Naive B cell (primary cell): ENCODE measurements at regions not wholly inside any gene's neighbourhood (a gene's known extent, or its start where the extent isn't known, plus 50 kb on each side); places are given as distances from the start of the nearest gene placed in this dataset.

Source experiments
- ATAC-seq, 2 donors: fragments of 150-1000 bp; cut with Tn5 transposase; 2 replicates each; pipeline ENCODE4 v1.10.0; 2021; ENCODE audit warnings: low read depth in 2 of 2, mild to moderate bottlenecking in 2 of 2, moderate library complexity in 2 of 2
- DNase-seq: peaks from one replicate; pipeline ENCODE4 v3.0.0; 2022
- H3K27ac Mint-ChIP-seq, 6 donors: one replicate each; pipeline ENCODE4 v1.8.0; 2020 to 2022; ENCODE audit warnings: mild to moderate bottlenecking in 6 of 6, mixed read lengths in 6 of 6, moderate library complexity in 5 of 6, inconsistent platforms in 2 of 6
- H3K27me3 Mint-ChIP-seq, 3 donors: one replicate each; pipeline ENCODE4 v1.8.0; 2021 to 2022; ENCODE audit warnings: mixed read lengths in 3 of 3, mild to moderate bottlenecking in 1 of 3
- H3K36me3 Mint-ChIP-seq, 2 donors: one replicate each; pipeline ENCODE4 v1.8.0; 2020 to 2022; ENCODE audit warnings: mixed read lengths in 2 of 2, inconsistent platforms in 1 of 2, mild to moderate bottlenecking in 1 of 2
- H3K4me1 Mint-ChIP-seq, 3 donors: one replicate each; pipeline ENCODE4 v1.8.0; 2020 to 2022; ENCODE audit warnings: mixed read lengths in 3 of 3, inconsistent platforms in 1 of 3, mild to moderate bottlenecking in 1 of 3, moderate library complexity in 1 of 3
- H3K4me3 Mint-ChIP-seq, 8 donors: one replicate each; pipeline ENCODE4 v1.8.0; 2020 to 2022; ENCODE audit warnings: mild to moderate bottlenecking in 8 of 8, mixed read lengths in 8 of 8, moderate library complexity in 8 of 8, inconsistent platforms in 2 of 8
- H3K9me3 Mint-ChIP-seq, 7 donors: one replicate each; pipeline ENCODE4 v1.8.0; 2020 to 2022; ENCODE audit warnings: mixed read lengths in 7 of 7, mild to moderate bottlenecking in 5 of 7, inconsistent platforms in 2 of 7, moderate library complexity in 1 of 7

DNA sequence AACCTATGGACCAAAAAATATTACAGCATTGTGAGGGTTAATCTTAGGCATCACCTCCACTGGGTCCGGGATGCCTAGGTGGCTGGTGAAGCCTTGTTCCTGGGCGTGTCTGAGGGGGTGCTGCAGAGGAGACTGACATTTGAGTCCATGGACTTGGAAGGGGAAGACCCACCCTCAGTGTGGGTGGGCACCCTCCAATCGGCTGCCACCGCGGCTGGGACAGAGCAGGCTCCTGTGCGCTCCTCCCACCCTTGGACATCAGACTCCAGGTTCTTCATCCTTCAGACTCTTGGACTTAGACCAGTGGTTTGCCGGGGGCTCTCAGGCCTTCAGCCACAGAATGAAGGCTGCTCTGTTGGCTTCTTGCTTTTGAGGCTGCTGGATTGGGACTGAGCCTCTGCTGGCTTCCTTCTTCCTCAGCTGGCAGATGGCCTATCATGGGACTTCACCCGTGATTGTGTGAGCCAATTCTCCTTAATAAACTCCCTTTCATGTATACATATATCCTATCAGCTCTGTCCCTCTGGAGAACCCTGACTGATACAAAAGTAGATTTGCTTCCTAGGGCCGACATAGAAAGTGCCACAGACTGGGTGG lies 113.1 kb downstream of the TTLL2 start:
- Mint-ChIP-seq H3K27me3 (peaks cover 8 to 20% (median 19%) of the 10 kb centered on the region in 3 donors), H3K27ac (no peak overlapping the region), H3K36me3 (no peaks in the 10 kb centered on the region), H3K9me3 (peaks cover 0 to 5% (median 0%) of the 10 kb centered on the region in 7 donors), H3K4me3 (no peak overlapping the region), H3K4me1 (no peaks in the 10 kb centered on the region)
- no peak for DNase-seq
- ATAC-seq: no peak

- Mint-ChIP-seq H3K4me3 (no peak overlapping the region), H3K4me1 (no peaks in the 10 kb centered on the region), H3K27me3 (peaks cover 8 to 20% (median 19%) of the 10 kb centered on the region in 3 donors), H3K27ac (no peak overlapping the region), H3K9me3 (peaks cover 0 to 5% (median 0%) of the 10 kb centered on the region in 7 donors), H3K36me3 (no peaks in the 10 kb centered on the region)
- no peak for ATAC-seq
- DNase-seq: no peak
Measured at GRCh38 chr6:167441715-167442206, 116.9 kb downstream of the TTLL2 start.

GRCh38 chr6:167442245-167442644 lies 117.4 kb downstream of the TTLL2 start:
- no peak overlapping the region for H3K4me3 Mint-ChIP-seq
- ATAC-seq (no peak), DNase-seq (no peak)
- H3K27me3 Mint-ChIP-seq: peaks cover 8 to 19% (median 18%) of the 10 kb centered on the region in 3 donors
- no peak overlapping the region for H3K27ac Mint-ChIP-seq
- H3K36me3 Mint-ChIP-seq: no peaks in the 10 kb centered on the region
- no peaks in the 10 kb centered on the region for H3K4me1 Mint-ChIP-seq
- H3K9me3 Mint-ChIP-seq: peaks cover 0 to 2% (median 0%) of the 10 kb centered on the region in 7 donors

DNA sequence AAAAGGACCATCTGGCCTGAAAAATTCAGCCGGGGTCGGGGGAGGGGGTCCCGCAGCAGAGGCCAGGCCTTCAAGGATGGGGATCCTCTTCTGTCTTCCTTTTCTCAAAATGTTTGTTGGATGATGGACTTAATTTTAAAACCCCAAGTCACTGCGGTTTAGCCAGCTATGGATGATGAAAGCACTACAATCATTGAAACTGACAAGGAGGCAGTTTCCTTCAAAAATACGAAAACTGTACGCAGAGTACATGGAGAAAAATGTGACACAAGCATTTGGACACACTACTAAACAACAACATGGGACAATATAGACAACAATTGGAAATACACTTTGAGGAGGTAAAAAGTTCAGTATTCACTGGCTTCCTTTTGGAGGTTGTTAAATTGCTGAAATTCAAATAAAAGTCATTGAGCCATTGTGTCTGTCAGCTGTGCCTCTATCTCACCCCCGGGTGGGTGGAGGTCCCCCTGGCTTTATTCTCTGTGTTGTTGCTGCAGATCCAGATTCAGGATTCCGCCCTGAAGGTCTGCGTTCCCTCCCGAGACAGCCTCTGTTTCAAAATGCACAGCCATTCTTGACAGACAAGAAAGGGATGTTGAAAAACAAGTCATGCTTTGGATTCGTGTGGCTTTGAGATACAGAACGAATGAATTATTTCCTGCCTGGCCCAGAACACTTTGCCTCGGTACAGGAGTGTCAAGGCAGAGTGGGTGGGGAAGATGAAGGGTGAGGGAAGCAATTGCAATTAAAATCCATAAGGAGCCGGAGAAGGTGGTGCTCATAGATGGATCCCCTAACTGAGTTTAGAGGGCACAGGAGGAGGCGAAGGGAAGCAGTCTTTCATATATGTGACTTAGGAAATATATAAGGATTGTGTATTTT lies 118.2 kb downstream of the TTLL2 start:
- H3K9me3 Mint-ChIP-seq: peaks cover 0 to 2% (median 0%) of the 10 kb centered on the region in 7 donors
- H3K4me1 Mint-ChIP-seq: no peaks in the 10 kb centered on the region
- H3K4me3 Mint-ChIP-seq: no peak overlapping the region
- H3K27me3 Mint-ChIP-seq: peaks cover 8 to 19% (median 17%) of the 10 kb centered on the region in 3 donors
- no peaks in the 10 kb centered on the region for H3K36me3 Mint-ChIP-seq
- no peak overlapping the region for H3K27ac Mint-ChIP-seq
- ATAC-seq (no peak), DNase-seq (no peak)

GRCh38 chr6:167444602-167445346 lies 119.9 kb downstream of the TTLL2 start:
- Mint-ChIP-seq H3K36me3 (no peaks in the 10 kb centered on the region), H3K27me3 (peaks cover 0 to 9% (median 2%) of the 10 kb centered on the region in 3 donors)

DNA sequence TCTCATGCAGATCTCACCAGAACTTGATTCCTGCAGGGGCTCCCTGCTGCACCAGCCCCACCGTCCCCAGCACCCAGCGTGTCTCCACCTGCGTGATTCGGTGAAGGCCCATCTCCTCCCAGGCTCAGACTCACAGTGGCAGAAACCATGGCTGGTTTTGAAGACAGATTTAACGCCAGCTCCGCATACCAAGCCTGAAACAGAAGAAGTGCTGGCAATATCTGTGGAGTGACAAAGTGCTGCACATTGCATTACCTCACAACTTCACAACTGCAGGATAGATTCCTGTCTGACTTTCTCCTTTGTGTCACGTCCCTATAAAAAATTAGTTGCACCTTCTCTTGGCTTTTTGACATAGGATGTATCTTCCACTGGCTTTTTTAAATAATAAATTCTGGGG lies 120.7 kb downstream of the TTLL2 start:
- Mint-ChIP-seq H3K36me3 (no peaks in the 10 kb centered on the region), H3K9me3 (peaks cover 0 to 2% (median 0%) of the 10 kb centered on the region in 7 donors), H3K27me3 (peaks cover 0 to 9% (median 0%) of the 10 kb centered on the region in 3 donors), H3K27ac (no peak overlapping the region), H3K4me3 (peak overlapping the region in 2 of 8 donors; percentile 27 to 34), H3K4me1 (no peaks in the 10 kb centered on the region)
- ATAC-seq (no peak), DNase-seq (no peak)

More at GRCh38 chr6:167444602-167445346, 119.9 kb downstream of the TTLL2 start:
- ATAC-seq (no peak), DNase-seq (no peak)
- no peak overlapping the region for H3K27ac Mint-ChIP-seq
- H3K4me3 Mint-ChIP-seq: no peak overlapping the region
- H3K9me3 Mint-ChIP-seq: peaks cover 0 to 2% (median 0%) of the 10 kb centered on the region in 7 donors
- H3K4me1 Mint-ChIP-seq: no peaks in the 10 kb centered on the region

- DNase-seq: no peak
- no peak overlapping the region for H3K4me3 Mint-ChIP-seq
- no peaks in the 10 kb centered on the region for H3K36me3 Mint-ChIP-seq
- no peak for ATAC-seq
- H3K4me1 Mint-ChIP-seq: no peaks in the 10 kb centered on the region
- H3K27ac Mint-ChIP-seq: no peak overlapping the region
- H3K9me3 Mint-ChIP-seq: peaks cover 0 to 2% (median 0%) of the 10 kb centered on the region in 7 donors
- peaks cover 0 to 9% (median 0%) of the 10 kb centered on the region in 3 donors for H3K27me3 Mint-ChIP-seq
Measured at GRCh38 chr6:167446046-167446445, 121.2 kb downstream of the TTLL2 start.

DNA sequence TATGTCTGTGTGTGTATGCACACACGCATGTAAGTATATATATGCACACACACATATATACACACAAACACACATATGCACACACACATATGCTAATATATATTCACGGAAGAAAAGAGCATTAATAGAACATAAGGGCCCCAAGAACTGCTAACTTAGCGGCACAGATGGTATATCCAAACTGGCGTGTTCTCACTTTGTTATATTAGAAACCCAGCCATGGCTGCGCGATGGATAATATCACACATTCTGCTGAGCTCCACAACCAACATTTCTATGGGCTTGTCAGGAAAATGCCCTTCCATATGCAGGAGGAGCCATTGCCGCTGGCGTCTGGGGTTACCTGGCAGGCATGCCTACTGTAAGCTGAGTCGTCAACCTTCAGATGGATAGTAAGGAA lies 122.1 kb downstream of the TTLL2 start:
- Mint-ChIP-seq H3K4me1 (no peaks in the 10 kb centered on the region), H3K36me3 (no peaks in the 10 kb centered on the region), H3K9me3 (peaks cover 0 to 2% (median 0%) of the 10 kb centered on the region in 7 donors), H3K27me3 (peaks cover 0 to 7% (median 0%) of the 10 kb centered on the region in 3 donors), H3K4me3 (no peak overlapping the region), H3K27ac (no peak overlapping the region)
- ATAC-seq (no peak), DNase-seq (no peak)

DNA sequence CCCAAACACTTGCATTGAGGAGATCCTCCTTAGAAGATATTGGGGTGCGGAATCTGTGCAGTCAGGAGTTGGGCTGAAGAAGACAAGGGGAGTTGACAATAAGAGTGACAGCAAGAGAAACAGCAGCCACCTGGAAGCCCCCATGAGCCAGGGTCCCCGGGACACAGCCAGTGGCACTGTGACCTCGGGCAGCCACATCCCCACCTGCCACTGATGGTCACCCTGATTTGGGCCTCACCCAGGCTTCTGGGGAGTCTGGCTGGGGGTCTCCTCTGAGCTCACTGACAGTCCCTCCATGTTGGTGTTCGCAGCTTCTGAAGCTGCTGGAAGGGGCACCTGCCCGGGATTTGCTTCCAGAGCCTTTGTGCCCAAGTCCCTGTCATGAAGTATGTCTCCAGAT lies 123.5 kb downstream of the TTLL2 start:
- no peak overlapping the region for H3K27ac Mint-ChIP-seq
- no peaks in the 10 kb centered on the region for H3K4me1 Mint-ChIP-seq
- DNase-seq (no peak), ATAC-seq (no peak)
- H3K27me3 Mint-ChIP-seq: peaks cover 0 to 5% (median 0%) of the 10 kb centered on the region in 3 donors
- H3K36me3 Mint-ChIP-seq: no peaks in the 10 kb centered on the region
- no peak overlapping the region for H3K4me3 Mint-ChIP-seq
- H3K9me3 Mint-ChIP-seq: peaks cover 0 to 2% (median 0%) of the 10 kb centered on the region in 7 donors

DNA sequence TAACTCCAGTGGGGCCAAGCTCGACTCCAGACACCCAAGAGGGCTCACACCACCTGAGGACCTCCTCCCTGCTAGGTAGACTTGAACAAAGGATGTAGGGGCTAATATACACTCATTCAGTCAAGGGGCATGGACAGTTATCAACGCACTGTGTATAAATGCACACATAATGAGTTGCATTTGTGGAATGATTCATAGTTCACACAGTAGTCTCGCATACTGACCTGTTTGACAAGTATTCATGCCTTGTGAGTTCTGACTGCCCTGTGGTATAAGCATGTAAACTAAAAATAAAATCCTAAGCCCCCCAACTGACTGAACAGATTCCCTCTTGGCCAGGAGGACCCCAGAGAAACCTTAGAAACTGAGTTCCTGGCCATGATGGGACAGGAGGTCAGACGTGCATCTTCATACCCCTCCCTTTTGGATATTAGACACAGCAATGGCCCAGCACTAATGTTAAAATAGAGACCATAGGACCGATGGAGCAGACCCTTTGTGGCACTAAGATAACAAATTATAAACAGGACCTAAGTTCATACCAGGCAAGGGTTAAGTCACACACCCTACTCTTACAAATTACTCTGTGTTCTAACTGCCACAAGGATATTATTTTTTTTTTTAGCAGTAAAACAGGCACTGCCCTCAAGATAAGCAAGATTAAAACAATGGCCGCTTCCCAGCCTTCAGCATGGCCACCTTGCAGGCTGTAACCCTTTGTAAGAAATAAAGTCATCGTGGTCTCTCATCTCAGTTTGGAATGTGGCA lies 124.4 kb downstream of the TTLL2 start:
- no peak overlapping the region for H3K27ac Mint-ChIP-seq
- ATAC-seq (no peak), DNase-seq (no peak)
- H3K4me1 Mint-ChIP-seq: no peaks in the 10 kb centered on the region
- H3K4me3 Mint-ChIP-seq: no peak overlapping the region
- no peaks in the 10 kb centered on the region for H3K9me3 Mint-ChIP-seq
- H3K27me3 Mint-ChIP-seq: peaks cover 0 to 5% (median 0%) of the 10 kb centered on the region in 3 donors
- no peaks in the 10 kb centered on the region for H3K36me3 Mint-ChIP-seq

DNA sequence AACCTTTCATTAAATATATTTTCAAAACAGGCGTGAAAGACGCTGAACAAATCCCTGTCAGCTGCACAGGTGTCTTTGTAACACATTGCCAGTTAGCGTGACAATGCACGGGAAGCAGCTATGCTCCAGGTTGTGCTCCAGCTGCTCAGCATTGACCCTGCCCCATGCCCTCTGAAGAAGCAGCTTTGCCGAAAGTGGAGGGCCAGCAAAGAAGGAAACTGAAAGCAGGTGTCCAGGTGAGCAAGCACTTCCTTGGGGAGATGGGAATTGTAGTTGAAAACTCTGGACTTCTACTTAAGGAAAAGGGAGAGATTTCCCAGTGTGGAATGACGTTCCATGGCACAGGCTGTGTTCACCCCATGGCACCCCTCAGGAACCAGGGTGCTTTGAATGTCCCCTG lies 125.7 kb downstream of the TTLL2 start:
- Mint-ChIP-seq H3K27ac (no peak overlapping the region), H3K27me3 (peaks cover 0 to 5% (median 0%) of the 10 kb centered on the region in 3 donors), H3K36me3 (no peaks in the 10 kb centered on the region), H3K4me3 (no peak overlapping the region), H3K4me1 (no peaks in the 10 kb centered on the region), H3K9me3 (no peaks in the 10 kb centered on the region)
- ATAC-seq: no peak
- DNase-seq: no peak

GRCh38 chr6:167452338-167453081 lies 127.6 kb downstream of the TTLL2 start:
- no peak for ATAC-seq
- no peak overlapping the region for H3K27ac Mint-ChIP-seq

More at GRCh38 chr6:167452338-167453081, 127.6 kb downstream of the TTLL2 start:
- H3K4me3 Mint-ChIP-seq: no peak overlapping the region
- H3K36me3 Mint-ChIP-seq: no peaks in the 10 kb centered on the region
- no peaks in the 10 kb centered on the region for H3K9me3 Mint-ChIP-seq
- H3K4me1 Mint-ChIP-seq: no peaks in the 10 kb centered on the region
- DNase-seq: no peak
- H3K27me3 Mint-ChIP-seq: peaks cover 0 to 6% (median 0%) of the 10 kb centered on the region in 3 donors
